Right ventricle myocardium inferior (tissue), 1 donor: ENCODE measurements at regions not wholly inside any gene's neighbourhood (a gene's known extent, or its start where the extent isn't known, plus 50 kb on each side); places are given as distances from the start of the nearest gene placed in this dataset.

Experiments used
- ATAC-seq: fragments of 200-7000 bp; cut with Tn5 transposase; one replicate; pipeline ENCODE4 v1.9.1; 2020; ENCODE audit warnings: mild to moderate bottlenecking, moderate library complexity
- DNase-seq: peaks from one replicate; pipeline ENCODE4 v3.0.0; 2021; ENCODE audit errors: missing footprints
- intact Hi-C: fragments of 100-400 bp; cut with DNase I; formaldehyde crosslinking; loops from one replicate; pipeline ENCODE4 v1.11.0; 2022
- donor health status: DM: no; HTN: yes; CAD: no; lungs with severe emphysema.

- ATAC-seq (no peak), DNase-seq (no peak)
- intact Hi-C loops = no loop called here
These were observed 50.4 kb upstream of the ZNF354A start for GRCh38 chr5:178780581-178781498.
